SK-N-SH treated with all-trans-retinoic acid at 6 μM for 48 hours (cell line): ENCODE measurements at regions not wholly inside any gene's neighbourhood (a gene's known extent, or its start where the extent isn't known, plus 50 kb on each side); places are given as distances from the start of the nearest gene placed in this dataset.

ENCODE experiments used
- ATAC-seq: fragments of 200-7000 bp; cut with Tn5 transposase; 3 replicates; pipeline ENCODE4 v1.9.1; 2020; ENCODE audit warnings: mild to moderate bottlenecking, moderate library complexity
- ARNTL ChIP-seq: fragments of 450-650 bp; formaldehyde crosslinking; IDR thresholded peaks from 2 replicates; pipeline ENCODE4 v1.5.0; 2020; ENCODE audit warnings: low read depth, mild to moderate bottlenecking, moderate library complexity, borderline replicate concordance
- BACH2 ChIP-seq: fragments of 250-450 bp; sonication (Bioruptor Pico); IDR thresholded peaks from 2 replicates; pipeline ENCODE4 v1.9.0; 2021; ENCODE audit warnings: mild to moderate bottlenecking, borderline replicate concordance
- CSDC2 ChIP-seq: fragments of 250-450 bp; sonication (Bioruptor Pico); IDR thresholded peaks from 2 replicates; pipeline ENCODE4 v1.5.0; 2020; ENCODE audit warnings: mild to moderate bottlenecking, moderate library complexity
- ESRRG ChIP-seq: fragments of 250-450 bp; sonication (Bioruptor Pico); IDR thresholded peaks from 2 replicates; pipeline ENCODE4 v1.6.1; 2021; ENCODE audit warnings: mild to moderate bottlenecking
- GLIS3 ChIP-seq: fragments of 250-450 bp; sonication (Bioruptor Pico); IDR thresholded peaks from 2 replicates; pipeline ENCODE4 v1.5.0; 2020; ENCODE audit warnings: mild to moderate bottlenecking, moderate library complexity
- ISL1 ChIP-seq: fragments of 250-450 bp; sonication (Bioruptor Pico); IDR thresholded peaks from 2 replicates; pipeline ENCODE4 v2.1.2; 2022; ENCODE audit warnings: mild to moderate bottlenecking, moderate library complexity
- OSR1 ChIP-seq: fragments of 250-450 bp; sonication (Bioruptor Pico); IDR thresholded peaks from 2 replicates; pipeline ENCODE4 v1.8.0; 2022; ENCODE audit warnings: moderate library complexity, mild to moderate bottlenecking, inconsistent platforms
- RARB ChIP-seq: fragments of 250-450 bp; sonication (Bioruptor Pico); IDR thresholded peaks from 2 replicates; pipeline ENCODE4 v1.8.0; 2021; ENCODE audit warnings: mild to moderate bottlenecking, moderate library complexity
- SNAI2 ChIP-seq: fragments of 250-450 bp; sonication (Bioruptor Pico); IDR thresholded peaks from 2 replicates; pipeline ENCODE4 v1.5.0; 2020; ENCODE audit warnings: mild to moderate bottlenecking, moderate library complexity
- TCF4 ChIP-seq: fragments of 250-450 bp; sonication (Bioruptor Pico); IDR thresholded peaks from 2 replicates; pipeline ENCODE4 v1.8.0; 2021; ENCODE audit warnings: mild to moderate bottlenecking, moderate library complexity, borderline replicate concordance
- TOX ChIP-seq: fragments of 250-450 bp; sonication (Bioruptor Pico); IDR thresholded peaks from 2 replicates; pipeline ENCODE4 v1.8.0; 2021; ENCODE audit warnings: mild to moderate bottlenecking, moderate library complexity, borderline replicate concordance
- ZC3H10 ChIP-seq: fragments of 250-450 bp; sonication (Bioruptor Pico); IDR thresholded peaks from 2 replicates; pipeline ENCODE4 v1.5.1; 2021; ENCODE audit warnings: mild to moderate bottlenecking, moderate library complexity
- ZFP30 ChIP-seq: fragments of 450-650 bp; formaldehyde crosslinking; IDR thresholded peaks from 2 replicates; pipeline ENCODE4 v1.5.0; 2022; ENCODE audit warnings: mild to moderate bottlenecking, moderate library complexity
- ZNF8 ChIP-seq: fragments of 450-650 bp; formaldehyde crosslinking; IDR thresholded peaks from 2 replicates; pipeline ENCODE4 v1.5.0; 2020; ENCODE audit warnings: mild to moderate bottlenecking, moderate library complexity
- TF ChIP-seq, protein P1 (sequence below): fragments of 250-450 bp; sonication (Bioruptor Pico); IDR thresholded peaks from 2 replicates; pipeline ENCODE4 v1.5.1; 2020; ENCODE audit warnings: low read depth, mild to moderate bottlenecking, moderate library complexity
- TF ChIP-seq, protein P2 (sequence below): fragments of 250-450 bp; sonication (Bioruptor Pico); IDR thresholded peaks from 2 replicates; pipeline ENCODE4 v1.8.0; 2020; ENCODE audit warnings: mild to moderate bottlenecking, moderate library complexity, borderline replicate concordance
- TF ChIP-seq, protein P3 (sequence below): fragments of 250-450 bp; sonication (Bioruptor Pico); IDR thresholded peaks from 2 replicates; pipeline ENCODE4 v1.8.0; 2021; ENCODE audit warnings: low read depth, mild to moderate bottlenecking, moderate library complexity, borderline replicate concordance
- TF ChIP-seq, protein P4 (sequence below): fragments of 250-450 bp; sonication (Bioruptor Pico); IDR thresholded peaks from 2 replicates; pipeline ENCODE4 v1.5.1; 2021; ENCODE audit warnings: mild to moderate bottlenecking, moderate library complexity

DNA sequence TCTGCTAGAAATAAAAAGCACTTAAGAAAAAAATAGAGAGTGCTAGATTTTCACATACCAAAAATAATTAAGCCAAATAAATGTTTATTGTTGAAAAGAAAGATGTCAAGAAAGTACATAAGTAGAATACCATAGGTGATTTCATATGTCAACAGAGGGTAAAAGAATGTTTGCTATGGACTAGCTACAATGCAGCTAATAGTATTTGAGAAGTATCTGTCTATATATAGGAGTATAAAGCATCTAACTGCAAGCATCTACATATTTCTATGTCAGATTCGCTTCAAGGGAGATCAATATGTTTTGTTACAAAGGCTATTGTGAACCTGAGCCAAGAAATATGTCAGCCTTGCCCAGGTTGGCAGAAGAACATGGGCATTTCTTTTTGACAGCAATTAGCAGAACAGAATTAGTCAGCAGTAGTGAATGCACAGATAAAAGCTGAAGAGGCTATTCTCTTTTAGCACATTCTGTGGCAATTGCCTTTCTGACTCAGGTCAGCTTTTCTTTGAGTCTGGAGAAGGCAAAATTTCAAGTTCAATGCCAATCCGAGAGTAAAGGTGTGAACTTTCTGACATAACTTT is 140.1 kb downstream of the ALG10B start:
- no peak for ATAC-seq
- TF ChIP-seq ZC3H10 (CRISPR knock-in tag): no peak
- no peak for TF ChIP-seq CSDC2 (CRISPR knock-in tag)
- TF ChIP-seq, protein P1, sequence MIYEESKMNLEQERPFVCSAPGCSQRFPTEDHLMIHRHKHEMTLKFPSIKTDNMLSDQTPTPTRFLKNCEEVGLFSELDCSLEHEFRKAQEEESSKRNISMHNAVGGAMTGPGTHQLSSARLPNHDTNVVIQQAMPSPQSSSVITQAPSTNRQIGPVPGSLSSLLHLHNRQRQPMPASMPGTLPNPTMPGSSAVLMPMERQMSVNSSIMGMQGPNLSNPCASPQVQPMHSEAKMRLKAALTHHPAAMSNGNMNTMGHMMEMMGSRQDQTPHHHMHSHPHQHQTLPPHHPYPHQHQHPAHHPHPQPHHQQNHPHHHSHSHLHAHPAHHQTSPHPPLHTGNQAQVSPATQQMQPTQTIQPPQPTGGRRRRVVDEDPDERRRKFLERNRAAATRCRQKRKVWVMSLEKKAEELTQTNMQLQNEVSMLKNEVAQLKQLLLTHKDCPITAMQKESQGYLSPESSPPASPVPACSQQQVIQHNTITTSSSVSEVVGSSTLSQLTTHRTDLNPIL (CRISPR knock-in tag): no peak
- peak; percentile 60 for TF ChIP-seq ISL1
- TF ChIP-seq, protein P2, sequence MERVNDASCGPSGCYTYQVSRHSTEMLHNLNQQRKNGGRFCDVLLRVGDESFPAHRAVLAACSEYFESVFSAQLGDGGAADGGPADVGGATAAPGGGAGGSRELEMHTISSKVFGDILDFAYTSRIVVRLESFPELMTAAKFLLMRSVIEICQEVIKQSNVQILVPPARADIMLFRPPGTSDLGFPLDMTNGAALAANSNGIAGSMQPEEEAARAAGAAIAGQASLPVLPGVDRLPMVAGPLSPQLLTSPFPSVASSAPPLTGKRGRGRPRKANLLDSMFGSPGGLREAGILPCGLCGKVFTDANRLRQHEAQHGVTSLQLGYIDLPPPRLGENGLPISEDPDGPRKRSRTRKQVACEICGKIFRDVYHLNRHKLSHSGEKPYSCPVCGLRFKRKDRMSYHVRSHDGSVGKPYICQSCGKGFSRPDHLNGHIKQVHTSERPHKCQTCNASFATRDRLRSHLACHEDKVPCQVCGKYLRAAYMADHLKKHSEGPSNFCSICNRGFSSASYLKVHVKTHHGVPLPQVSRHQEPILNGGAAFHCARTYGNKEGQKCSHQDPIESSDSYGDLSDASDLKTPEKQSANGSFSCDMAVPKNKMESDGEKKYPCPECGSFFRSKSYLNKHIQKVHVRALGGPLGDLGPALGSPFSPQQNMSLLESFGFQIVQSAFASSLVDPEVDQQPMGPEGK (CRISPR knock-in tag): no peak
- TF ChIP-seq ESRRG: no peak
- no peak for TF ChIP-seq ARNTL
- TF ChIP-seq, all 23 proteins: peak for 1

DNA sequence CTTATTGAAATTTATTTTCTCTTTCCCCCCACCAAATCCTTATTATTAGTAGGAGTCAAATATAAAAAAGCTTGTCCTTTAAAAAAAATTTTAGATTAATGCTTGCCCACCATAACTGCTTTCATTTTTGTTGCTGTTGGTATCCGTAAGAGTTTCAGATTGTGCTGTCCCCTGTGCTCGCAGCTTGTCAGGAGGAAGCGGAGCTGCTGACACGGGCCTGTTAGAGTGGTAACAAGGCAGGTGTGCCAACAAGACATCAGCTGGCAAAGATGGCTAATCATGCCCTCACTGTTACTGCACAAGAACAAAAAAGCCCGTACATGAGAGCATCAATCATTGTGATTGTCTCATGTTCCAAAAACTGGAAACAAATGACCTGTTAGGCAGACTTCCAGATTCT is 148.4 kb downstream of the ALG10B start:
- TF ChIP-seq, protein P3, sequence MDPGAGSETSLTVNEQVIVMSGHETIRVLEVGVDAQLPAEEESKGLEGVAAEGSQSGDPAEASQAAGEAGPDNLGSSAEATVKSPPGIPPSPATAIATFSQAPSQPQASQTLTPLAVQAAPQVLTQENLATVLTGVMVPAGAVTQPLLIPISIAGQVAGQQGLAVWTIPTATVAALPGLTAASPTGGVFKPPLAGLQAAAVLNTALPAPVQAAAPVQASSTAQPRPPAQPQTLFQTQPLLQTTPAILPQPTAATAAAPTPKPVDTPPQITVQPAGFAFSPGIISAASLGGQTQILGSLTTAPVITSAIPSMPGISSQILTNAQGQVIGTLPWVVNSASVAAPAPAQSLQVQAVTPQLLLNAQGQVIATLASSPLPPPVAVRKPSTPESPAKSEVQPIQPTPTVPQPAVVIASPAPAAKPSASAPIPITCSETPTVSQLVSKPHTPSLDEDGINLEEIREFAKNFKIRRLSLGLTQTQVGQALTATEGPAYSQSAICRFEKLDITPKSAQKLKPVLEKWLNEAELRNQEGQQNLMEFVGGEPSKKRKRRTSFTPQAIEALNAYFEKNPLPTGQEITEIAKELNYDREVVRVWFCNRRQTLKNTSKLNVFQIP (CRISPR knock-in tag): no peak
- TF ChIP-seq ISL1: no peak
- no peak for TF ChIP-seq ARNTL
- TF ChIP-seq RARB (CRISPR knock-in tag): no peak
- ATAC-seq: no peak

DNA sequence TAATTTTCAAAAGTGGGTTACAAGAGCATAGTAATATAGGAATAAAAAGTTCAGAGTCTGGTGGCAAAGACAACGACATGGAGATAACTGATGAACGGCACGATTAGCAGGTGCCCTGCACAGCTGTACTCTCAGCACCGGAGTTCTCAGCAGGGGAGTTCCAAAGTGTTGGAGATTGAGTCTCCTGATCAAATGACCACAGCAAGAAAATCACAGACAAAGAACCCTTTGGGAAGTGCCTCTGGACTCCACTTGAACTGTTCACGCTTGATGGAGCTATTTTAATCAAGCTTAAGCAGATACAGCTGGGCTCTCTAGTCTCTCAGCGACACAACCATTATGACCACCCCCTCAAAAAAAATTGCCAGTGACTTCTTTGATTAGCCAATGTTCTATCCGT is 153.1 kb downstream of the ALG10B start:
- TF ChIP-seq OSR1 (CRISPR knock-in tag) (no peak), BACH2 (CRISPR knock-in tag) (no peak), ESRRG (no peak), ZNF8 (CRISPR knock-in tag) (no peak), ZFP30 (CRISPR knock-in tag) (no peak), GLIS3 (CRISPR knock-in tag) (no peak), TCF4 (CRISPR knock-in tag) (no peak), SNAI2 (CRISPR knock-in tag) (no peak)
- TF ChIP-seq, protein P4, sequence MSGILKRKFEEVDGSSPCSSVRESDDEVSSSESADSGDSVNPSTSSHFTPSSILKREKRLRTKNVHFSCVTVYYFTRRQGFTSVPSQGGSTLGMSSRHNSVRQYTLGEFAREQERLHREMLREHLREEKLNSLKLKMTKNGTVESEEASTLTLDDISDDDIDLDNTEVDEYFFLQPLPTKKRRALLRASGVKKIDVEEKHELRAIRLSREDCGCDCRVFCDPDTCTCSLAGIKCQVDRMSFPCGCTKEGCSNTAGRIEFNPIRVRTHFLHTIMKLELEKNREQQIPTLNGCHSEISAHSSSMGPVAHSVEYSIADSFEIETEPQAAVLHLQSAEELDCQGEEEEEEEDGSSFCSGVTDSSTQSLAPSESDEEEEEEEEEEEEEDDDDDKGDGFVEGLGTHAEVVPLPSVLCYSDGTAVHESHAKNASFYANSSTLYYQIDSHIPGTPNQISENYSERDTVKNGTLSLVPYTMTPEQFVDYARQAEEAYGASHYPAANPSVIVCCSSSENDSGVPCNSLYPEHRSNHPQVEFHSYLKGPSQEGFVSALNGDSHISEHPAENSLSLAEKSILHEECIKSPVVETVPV: no peak
- TF ChIP-seq, protein P2 (CRISPR knock-in tag): no peak
- TF ChIP-seq, protein P1 (CRISPR knock-in tag): no peak
- TF ChIP-seq, all 23 proteins: peak for 0

DNA sequence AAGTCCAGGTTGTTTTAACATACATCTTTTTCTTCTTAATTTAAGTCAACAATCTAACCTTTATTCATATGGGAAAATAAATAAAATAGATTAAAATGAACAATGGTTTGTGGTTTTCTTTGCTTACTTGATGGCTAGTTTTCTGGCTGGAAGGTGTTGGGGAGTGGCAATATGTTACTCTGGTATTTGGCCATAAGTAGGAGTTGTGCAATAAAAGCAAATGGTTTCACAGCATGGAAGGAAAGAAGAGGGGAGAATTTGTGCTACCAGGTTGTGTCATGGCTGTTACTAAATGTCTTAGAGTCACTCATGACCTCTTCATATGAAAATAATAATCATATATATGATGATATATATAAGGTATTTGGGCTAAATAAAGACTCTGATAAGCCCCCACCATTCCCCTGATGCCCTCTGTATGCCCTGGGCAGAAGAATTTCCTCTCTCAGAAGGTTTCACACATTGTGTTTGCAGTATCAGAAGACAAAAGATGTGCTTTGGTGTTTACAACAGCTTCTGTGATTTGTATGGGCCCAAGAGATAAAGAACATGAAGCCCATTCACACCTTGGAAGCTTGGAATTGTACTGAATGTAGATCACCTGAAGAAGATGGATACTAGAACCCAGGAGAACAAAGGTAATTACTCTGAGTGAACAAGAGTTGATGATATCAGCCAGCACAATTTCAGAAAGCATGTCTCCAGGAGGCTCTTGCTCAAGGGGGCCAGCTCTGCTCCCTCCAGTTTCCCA is 160.9 kb downstream of the ALG10B start:
- no peak for ATAC-seq
- TF ChIP-seq, protein P1 (CRISPR knock-in tag): no peak
- no peak for TF ChIP-seq ZNF8 (CRISPR knock-in tag)
- TF ChIP-seq OSR1 (CRISPR knock-in tag): no peak
- TF ChIP-seq ZFP30 (CRISPR knock-in tag): no peak
- TF ChIP-seq SNAI2 (CRISPR knock-in tag): no peak
- no peak for TF ChIP-seq TOX (CRISPR knock-in tag)
- TF ChIP-seq, protein P4: no peak
- TF ChIP-seq BACH2 (CRISPR knock-in tag): no peak
- TF ChIP-seq CSDC2 (CRISPR knock-in tag): no peak

More for the DNA sequence above, 153.1 kb downstream of the ALG10B start:
- no peak for ATAC-seq
